ENCODE measurements at regions not wholly inside any gene's neighbourhood (a gene's known extent, or its start where the extent isn't known, plus 50 kb on each side); places are given as distances from the start of the nearest gene placed in this dataset.

DNA sequence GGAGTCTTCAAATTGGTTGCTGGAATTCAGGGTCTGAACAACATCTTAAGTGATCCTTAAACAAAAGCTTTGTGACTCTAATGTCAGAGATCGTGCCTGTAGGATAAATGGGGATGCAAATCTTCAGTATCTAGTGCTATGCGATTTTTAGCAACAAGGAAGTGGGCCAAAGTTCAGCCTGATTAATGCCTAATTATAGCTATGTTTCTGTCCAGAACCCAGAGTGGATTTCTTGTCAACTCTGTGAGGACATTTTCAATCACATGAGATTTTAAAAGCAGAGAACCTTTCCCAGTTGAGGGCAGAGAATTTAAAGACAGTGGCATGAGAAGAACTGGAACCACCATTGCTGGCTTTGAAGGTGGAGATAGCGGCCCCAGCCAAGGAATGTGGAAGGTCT, 84.3 kb upstream of the PCDH9 start:
- intact Hi-C loops (cut with DNase I), result no loop called here
- ATAC-seq, result no peak

DNA sequence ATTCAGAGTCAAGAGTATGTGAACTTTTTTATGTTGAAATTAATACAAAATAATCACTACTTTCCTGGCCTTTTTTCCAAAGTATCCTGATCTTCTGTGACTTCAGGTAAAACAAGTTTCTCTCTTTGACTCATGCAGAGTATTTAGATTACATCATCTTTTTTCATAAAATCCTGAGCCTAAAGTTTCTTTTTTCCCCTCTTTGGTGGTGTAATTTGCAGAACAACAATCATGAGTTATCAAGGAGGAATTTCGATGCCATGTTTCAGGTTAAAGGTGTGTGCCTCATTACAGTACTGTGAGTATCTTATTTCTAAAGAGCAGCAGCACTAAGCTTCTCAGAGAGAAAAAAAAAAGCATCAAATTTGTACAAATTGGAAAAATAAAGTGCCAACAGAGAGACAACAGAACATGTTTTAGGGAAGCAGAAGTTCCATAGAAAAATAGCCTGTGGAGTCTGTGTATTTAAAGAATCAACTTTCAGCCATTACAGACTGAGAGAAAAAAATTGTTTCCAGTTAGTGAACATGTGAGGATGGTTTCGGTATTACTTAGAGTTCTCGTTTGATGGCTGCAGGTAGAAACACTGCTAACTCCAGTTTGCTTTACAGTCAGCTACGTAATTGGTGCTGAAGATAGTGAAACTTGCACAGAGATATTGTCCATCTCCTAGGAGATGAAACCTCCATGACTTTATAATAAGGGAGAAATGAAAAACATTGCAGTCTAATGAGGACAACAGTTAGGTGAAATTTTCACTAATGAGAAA, 78.1 kb upstream of the PCDH9 start:
- no peak overlapping the region for H3K27ac ChIP-seq
- TF ChIP-seq, protein P1, sequence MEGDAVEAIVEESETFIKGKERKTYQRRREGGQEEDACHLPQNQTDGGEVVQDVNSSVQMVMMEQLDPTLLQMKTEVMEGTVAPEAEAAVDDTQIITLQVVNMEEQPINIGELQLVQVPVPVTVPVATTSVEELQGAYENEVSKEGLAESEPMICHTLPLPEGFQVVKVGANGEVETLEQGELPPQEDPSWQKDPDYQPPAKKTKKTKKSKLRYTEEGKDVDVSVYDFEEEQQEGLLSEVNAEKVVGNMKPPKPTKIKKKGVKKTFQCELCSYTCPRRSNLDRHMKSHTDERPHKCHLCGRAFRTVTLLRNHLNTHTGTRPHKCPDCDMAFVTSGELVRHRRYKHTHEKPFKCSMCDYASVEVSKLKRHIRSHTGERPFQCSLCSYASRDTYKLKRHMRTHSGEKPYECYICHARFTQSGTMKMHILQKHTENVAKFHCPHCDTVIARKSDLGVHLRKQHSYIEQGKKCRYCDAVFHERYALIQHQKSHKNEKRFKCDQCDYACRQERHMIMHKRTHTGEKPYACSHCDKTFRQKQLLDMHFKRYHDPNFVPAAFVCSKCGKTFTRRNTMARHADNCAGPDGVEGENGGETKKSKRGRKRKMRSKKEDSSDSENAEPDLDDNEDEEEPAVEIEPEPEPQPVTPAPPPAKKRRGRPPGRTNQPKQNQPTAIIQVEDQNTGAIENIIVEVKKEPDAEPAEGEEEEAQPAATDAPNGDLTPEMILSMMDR (IDR thresholded peaks at IDR 0.05), result no peak
- H3K9me3 ChIP-seq, result no peaks in the 10 kb centered on the region
- no peak for DNase-seq
- H3K27me3 ChIP-seq (ENCODE audit: low read depth), result no peaks in the 10 kb centered on the region
- no peak overlapping the region for H3K4me3 ChIP-seq
- no peaks in the 10 kb centered on the region for H3K4me1 ChIP-seq
- no peak for ATAC-seq
- no peaks in the 10 kb centered on the region for H3K36me3 ChIP-seq
- intact Hi-C loops (cut with DNase I), result no loop called here

More for the DNA sequence above, 84.3 kb upstream of the PCDH9 start:
- Histone ChIP-seq H3K27me3 (ENCODE audit: low read depth) (no peaks in the 10 kb centered on the region), H3K9me3 (no peaks in the 10 kb centered on the region), H3K4me3 (no peak overlapping the region), H3K27ac (no peak overlapping the region), H3K4me1 (no peaks in the 10 kb centered on the region), H3K36me3 (no peaks in the 10 kb centered on the region)
- TF ChIP-seq, protein P1 (IDR thresholded peaks at IDR 0.05), result no peak
- no peak for DNase-seq

DNA sequence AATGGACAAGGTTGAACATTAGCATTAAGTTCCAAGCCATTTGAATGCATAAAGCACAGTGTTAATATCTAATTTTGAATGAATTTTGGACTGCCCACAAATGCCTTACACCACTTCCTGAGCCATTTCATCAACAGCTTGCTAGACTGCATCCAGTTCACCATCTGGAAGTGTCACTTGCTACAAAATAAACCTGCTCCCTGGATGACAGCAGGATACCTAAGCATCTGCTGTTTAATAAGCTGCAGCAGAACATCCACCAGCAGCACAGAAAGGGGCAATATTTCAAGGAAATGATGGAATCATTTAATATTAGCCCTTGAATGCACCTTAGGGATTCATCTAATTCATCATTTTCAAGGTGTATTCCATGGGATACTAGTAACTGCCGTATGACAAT, 76.6 kb upstream of the PCDH9 start:
- Histone ChIP-seq H3K27me3 (ENCODE audit: low read depth) (no peaks in the 10 kb centered on the region), H3K4me3 (no peak overlapping the region), H3K36me3 (no peaks in the 10 kb centered on the region), H3K27ac (no peak overlapping the region), H3K4me1 (no peaks in the 10 kb centered on the region), H3K9me3 (no peaks in the 10 kb centered on the region)
- no peak for ATAC-seq
- DNase-seq, result no peak
- intact Hi-C loops (cut with DNase I), result no loop called here
- TF ChIP-seq, protein P1 (IDR thresholded peaks at IDR 0.05), result no peak

DNA sequence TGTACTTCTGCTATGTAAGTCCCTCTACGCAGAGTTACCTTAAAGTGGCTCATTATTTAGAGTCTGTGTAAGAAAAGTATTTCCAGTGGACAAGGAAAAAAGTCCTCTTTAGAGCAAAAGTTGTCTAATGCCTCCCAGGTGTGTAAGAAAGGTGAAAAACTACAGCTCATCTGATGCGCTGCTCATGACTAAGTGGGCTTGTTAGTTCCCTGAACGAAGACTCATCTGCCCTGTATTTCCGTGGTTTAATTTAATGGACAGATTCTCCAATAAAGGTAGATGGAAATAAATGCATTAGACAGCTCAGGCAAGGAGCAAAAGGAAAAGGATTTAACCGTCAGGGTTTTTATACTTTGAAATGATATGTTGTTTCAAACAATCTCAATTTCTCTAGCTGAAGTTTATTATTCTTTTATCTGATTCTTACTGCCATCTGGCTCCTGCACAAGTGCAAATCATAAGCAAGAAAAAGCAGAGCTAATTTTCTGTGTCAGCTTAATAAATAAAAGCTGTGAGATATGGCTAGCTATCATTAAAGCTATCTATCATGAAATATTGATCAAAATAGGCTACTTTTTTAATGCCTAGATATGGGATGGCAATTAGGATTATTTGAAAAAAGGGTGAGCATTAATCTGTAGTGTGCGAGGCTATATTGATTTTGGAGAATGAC, 73.7 kb upstream of the PCDH9 start:
- Histone ChIP-seq H3K4me1 (no peaks in the 10 kb centered on the region), H3K36me3 (no peaks in the 10 kb centered on the region), H3K9me3 (no peaks in the 10 kb centered on the region), H3K27me3 (ENCODE audit: low read depth) (no peaks in the 10 kb centered on the region), H3K27ac (no peak overlapping the region), H3K4me3 (no peak overlapping the region)
- TF ChIP-seq, protein P1 (IDR thresholded peaks at IDR 0.05), result no peak
- DNase-seq, result no peak
- ATAC-seq, result no peak
- intact Hi-C loops (cut with DNase I), result no loop called here

DNA sequence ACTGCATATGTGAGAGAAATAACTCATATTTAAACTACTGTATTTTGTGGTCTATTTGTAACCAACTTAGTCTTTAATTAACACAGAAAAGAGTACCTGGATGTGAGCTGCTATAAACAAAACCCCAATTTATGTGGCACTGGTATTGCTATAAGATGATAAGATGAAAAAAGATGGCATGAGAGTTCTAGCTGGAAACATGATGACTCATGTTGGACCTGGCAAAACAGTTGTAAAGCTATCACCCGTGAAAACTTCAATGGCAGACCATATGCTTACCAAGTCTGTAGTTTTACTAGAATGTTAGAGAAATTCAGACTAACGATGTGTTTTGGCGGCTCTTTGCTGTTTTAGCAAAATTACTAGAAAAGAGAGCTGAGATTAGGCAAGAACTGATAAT, 69.6 kb upstream of the PCDH9 start:
- intact Hi-C loops (cut with DNase I), result no loop called here
- Histone ChIP-seq H3K9me3 (no peaks in the 10 kb centered on the region), H3K4me1 (no peaks in the 10 kb centered on the region), H3K27ac (no peak overlapping the region), H3K27me3 (ENCODE audit: low read depth) (no peaks in the 10 kb centered on the region), H3K36me3 (no peaks in the 10 kb centered on the region), H3K4me3 (no peak overlapping the region)
- no peak for DNase-seq
- no peak for ATAC-seq
- TF ChIP-seq, protein P1 (IDR thresholded peaks at IDR 0.05), result no peak

Data from lower lobe of right lung (tissue), 2 donors.